ENCODE measurements at regions not wholly inside any gene's neighbourhood (a gene's known extent, or its start where the extent isn't known, plus 50 kb on each side); places are given as distances from the start of the nearest gene placed in this dataset.
"Not testable (repeated sequence)": the region's sequence is repeated elsewhere in the genome, so short reads cannot be mapped to it uniquely, and the experiment has no call there.

GRCh38 chr18:64810354-64810753, 661.5 kb upstream of the LINC00305 start:
- DNase-seq = no peak

GRCh38 chr18:64809801-64810200, 660.9 kb upstream of the LINC00305 start:
- DNase-seq = no peak

- peak; percentile 4 for DNase-seq
These were observed 658.7 kb upstream of the LINC00305 start for GRCh38 chr18:64807560-64807959.

DNA sequence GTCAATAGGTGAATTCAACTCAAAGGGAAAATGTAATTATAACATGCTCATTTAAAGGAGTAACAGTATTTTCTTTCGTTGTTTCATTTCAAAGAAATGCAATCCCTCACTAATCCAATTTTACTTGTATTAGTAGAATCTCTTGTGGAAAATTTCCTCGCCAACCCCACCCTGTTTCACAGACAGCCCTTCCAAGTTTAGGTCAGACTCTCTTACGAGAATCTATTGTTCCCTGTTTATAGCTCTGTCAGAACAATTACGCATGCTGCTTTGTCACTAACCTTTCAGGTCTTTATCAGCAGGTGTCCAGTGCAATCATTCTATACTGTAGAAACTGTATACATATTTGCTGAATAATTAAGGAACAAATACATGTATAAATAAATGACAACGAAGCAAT, 657.8 kb upstream of the LINC00305 start:
- peak; percentile 3 for DNase-seq

GRCh38 chr18:64806232-64806631, 657.3 kb upstream of the LINC00305 start:
- no peak for DNase-seq

- DNase-seq = no peak
These were observed 654.6 kb upstream of the LINC00305 start for GRCh38 chr18:64803471-64803870.

- no peak for DNase-seq
These were observed 651.3 kb upstream of the LINC00305 start for GRCh38 chr18:64800151-64800550.

DNA sequence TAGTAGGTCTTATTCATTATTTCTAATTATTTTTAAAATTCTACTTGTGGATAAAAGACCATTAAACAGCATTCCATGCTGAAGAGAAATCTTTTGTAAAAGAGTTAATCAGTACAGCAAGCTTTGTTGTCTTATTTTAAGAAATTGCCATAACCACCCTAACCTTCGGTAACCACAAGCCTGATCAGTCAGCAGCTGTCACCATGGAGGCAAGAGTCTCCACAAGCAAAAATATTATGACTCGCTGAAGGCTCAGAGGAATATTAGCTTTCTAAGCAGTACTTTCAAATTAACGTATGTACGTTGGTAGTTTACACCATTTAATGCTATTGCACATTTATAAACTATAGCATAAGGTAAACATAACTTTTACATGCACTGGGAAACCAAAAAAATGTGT, 650.5 kb upstream of the LINC00305 start:
- no peak for DNase-seq

DNA sequence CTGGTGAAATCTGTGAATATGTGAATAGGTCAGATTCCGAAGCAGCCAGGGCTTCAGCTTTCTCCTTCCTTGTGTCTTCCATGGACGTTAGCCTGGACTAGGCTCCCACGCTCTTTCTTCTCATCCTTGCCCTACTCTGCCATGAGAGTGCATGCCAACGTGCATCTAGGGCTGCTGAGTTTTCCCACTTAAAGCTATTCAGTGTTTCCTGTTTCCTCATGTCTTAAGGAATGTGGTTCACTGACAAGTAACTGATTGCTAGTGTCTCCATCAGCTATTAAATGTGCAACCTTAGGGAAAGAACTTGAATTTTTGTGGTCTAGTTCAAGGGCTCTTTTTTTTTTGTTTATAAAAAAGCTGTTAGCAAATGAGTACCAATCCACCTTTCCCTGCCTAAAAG, 642.3 kb upstream of the LINC00305 start:
- DNase-seq = no peak

GRCh38 chr18:64785686-64786085, 636.8 kb upstream of the LINC00305 start:
- no peak for DNase-seq

- no peak for DNase-seq
These were observed 628.7 kb upstream of the LINC00305 start for GRCh38 chr18:64777556-64777955.

DNA sequence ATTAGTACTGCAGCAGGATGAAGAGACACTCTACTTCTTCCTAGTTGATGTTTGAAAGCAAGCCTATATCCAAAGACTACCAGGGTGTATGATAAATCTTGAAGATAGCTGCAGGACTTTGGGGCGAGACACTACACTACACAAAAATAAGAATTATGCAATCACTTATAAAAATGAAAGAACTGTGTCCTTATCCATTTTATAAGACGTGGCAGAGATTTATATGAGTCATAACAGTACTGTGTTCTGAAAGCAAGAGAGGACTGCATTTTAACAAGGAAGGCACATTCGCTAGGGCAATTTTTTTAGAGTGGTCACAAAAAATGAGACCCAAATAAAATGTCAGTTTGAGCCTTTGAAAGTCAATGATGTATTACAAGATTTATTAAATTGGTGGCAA, 617.0 kb upstream of the LINC00305 start:
- DNase-seq = no peak

DNA sequence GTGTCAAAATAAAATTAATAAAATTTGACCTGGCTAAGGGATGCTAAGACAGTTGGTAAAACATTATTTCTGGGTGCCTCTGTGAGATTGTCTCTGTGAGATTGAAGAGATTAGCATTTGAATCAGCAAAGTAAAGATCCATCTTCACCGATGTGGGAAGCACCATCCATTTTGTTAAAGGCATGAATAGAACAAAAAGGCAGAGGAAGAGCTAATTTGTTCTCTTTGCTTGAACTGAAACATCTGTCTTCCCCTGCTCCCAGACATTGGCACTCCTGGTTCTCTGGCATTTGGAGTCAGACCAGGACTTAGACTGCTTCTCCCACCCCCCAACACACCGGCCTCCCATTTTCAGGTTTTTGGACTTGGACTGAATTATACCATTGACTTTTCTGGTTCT, 603.8 kb upstream of the LINC00305 start:
- no peak for DNase-seq

DNA sequence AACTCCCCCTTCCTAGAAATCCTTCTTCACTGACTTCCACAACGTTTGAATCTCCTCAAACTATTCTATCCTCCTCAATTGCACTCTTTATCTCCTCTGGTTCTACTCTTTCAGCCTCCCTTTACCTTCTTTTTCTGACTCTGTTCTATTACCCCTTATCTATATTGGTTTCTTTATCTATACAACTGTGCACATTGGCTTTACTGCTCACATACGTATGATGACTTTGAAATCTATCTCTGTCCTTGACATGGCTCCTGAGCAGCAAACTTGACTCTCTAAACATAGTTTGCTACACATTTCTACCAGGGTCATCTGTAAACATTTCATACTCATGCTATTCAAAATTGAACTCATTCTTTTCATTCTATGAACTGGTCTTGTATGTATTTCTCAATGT, 601.0 kb upstream of the LINC00305 start:
- no peak for DNase-seq

GRCh38 chr18:64747803-64748202, 598.9 kb upstream of the LINC00305 start:
- DNase-seq = no peak

DNA sequence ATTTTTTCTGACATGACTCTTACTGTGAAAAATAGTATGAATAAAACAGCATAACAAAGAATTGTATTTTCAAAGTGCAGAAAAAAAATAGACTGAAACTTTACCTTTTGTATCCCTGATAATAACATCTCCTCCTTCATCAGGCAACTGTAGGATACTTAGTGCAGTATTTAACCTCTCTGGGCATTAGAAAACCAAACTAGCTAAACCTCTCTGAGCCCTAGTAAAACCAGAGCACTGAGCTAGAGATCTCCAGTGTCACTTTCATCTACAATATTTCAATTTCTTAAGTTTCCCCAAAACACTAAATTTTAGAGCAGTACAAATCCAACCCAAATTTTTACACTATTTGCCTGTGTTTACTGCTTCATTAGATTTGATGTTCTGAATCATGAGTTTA, 594.0 kb upstream of the LINC00305 start:
- DNase-seq = no peak

GRCh38 chr18:64734063-64734462, 585.2 kb upstream of the LINC00305 start:
- DNase-seq = no peak

GRCh38 chr18:64725657-64726056, 576.8 kb upstream of the LINC00305 start:
- DNase-seq = not testable (repeated sequence)

- no peak for DNase-seq
These were observed 572.0 kb upstream of the LINC00305 start for GRCh38 chr18:64720781-64721464.

DNA sequence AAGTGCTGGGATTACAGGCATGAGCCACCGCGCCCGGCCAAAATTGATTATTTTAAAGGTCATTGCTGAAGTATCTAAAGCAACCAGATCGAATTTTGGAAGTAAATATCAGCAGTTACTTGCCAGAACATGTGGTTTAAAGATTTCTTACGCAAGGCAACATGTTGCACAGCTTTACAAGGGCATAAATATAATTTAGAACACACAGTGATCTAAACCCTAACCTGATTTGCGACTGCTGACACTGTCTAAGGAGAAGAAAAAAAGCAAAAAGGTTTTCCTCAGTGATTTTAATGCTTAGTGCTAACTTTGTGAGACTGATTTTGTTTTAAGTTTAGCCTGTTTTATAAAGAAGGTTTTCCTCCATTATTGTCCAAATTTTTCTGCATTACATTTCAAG, 569.9 kb upstream of the LINC00305 start:
- DNase-seq = no peak

DNA sequence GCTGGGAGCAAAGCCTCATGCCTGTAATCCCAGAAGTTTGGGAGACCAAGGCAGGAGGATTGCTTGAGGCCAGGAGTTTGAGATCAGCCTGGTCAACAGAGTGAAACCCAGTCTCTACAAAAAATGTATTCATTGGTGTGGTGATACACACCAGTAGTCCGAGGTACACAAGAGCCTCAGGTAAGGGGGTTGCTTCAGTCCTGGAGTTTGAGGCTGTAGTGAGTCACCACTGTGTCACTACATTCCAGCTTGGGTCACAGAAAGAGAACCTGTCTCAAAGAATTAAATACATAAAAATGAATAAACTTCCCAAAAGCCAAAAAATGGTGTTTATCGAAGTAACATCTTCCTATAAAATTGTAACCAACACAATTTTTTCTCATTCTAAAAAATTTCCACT, 568.1 kb upstream of the LINC00305 start:
- DNase-seq = no peak

GRCh38 chr18:64714086-64714485, 565.2 kb upstream of the LINC00305 start:
- no peak for DNase-seq

GRCh38 chr18:64713284-64713683, 564.4 kb upstream of the LINC00305 start:
- no peak for DNase-seq

- DNase-seq = no peak
These were observed 563.1 kb upstream of the LINC00305 start for GRCh38 chr18:64712035-64712434.

- DNase-seq = no peak
These were observed 561.4 kb upstream of the LINC00305 start for GRCh38 chr18:64710105-64710861.
